MCF 10A (cell line): ENCODE measurements at regions not wholly inside any gene's neighbourhood (a gene's known extent, or its start where the extent isn't known, plus 50 kb on each side); places are given as distances from the start of the nearest gene placed in this dataset.
"Not testable (repeated sequence)": the region's sequence is repeated elsewhere in the genome, so short reads cannot be mapped to it uniquely, and the experiment has no call there.

ENCODE experiments used
- BruUV-seq: library from RNA; stranded (reverse); fragments of 400-500 nt; replicated peaks from 2 replicates; lab custom pipeline; 2021; lab: Mats Ljungman, UMichigan
- CTCF ChIA-PET: fragments of 300-600 bp; sonication (Branson Sonifier 250); formaldehyde crosslinking; extraction: SDS; loops from one replicate; lab custom pipeline; 2021; ENCODE audit warnings: antibody characterized with exemption, inconsistent platforms; lab: Yijun Ruan, JAX
- POLR2A ChIA-PET: fragments of 300-600, 350-650 bp; sonication (Branson Sonifier 250); formaldehyde crosslinking; extraction: SDS; loops from one replicate; lab custom pipeline; 2020; ENCODE audit warnings: antibody characterized with exemption, inconsistent platforms; lab: Yijun Ruan, JAX
- DNase-seq: peaks from one replicate; pipeline ENCODE4 v3.0.0-alpha.2; 2018; ENCODE audit not compliant: unreplicated experiment
- H3K27ac Mint-ChIP-seq: one replicate; pipeline ENCODE4 v1.8.0; 2022; ENCODE audit warnings: mild to moderate bottlenecking, low read depth, mixed read lengths; ENCODE audit not compliant: unreplicated experiment
- H3K27me3 Mint-ChIP-seq: one replicate; pipeline ENCODE4 v1.8.0; 2022; ENCODE audit warnings: mixed read lengths; ENCODE audit not compliant: insufficient read depth, unreplicated experiment
- H3K36me3 Mint-ChIP-seq: one replicate; pipeline ENCODE4 v1.8.0; 2022; ENCODE audit warnings: mild to moderate bottlenecking, moderate library complexity, mixed read lengths; ENCODE audit not compliant: insufficient read depth, unreplicated experiment
- H3K4me1 Mint-ChIP-seq: one replicate; pipeline ENCODE4 v1.8.0; 2022; ENCODE audit warnings: mixed read lengths; ENCODE audit not compliant: insufficient read depth, unreplicated experiment
- H3K4me3 Mint-ChIP-seq: one replicate; pipeline ENCODE4 v1.8.0; 2022; ENCODE audit warnings: mild to moderate bottlenecking, moderate library complexity, mixed read lengths; ENCODE audit not compliant: unreplicated experiment
- H3K9me3 Mint-ChIP-seq: one replicate; pipeline ENCODE4 v1.8.0; 2022; ENCODE audit warnings: mixed read lengths; ENCODE audit not compliant: unreplicated experiment
- intact Hi-C: fragments of 100-400 bp; cut with micrococcal nuclease; formaldehyde crosslinking; loops from 2 replicates; pipeline ENCODE4 v1.14.1; 2022

DNA sequence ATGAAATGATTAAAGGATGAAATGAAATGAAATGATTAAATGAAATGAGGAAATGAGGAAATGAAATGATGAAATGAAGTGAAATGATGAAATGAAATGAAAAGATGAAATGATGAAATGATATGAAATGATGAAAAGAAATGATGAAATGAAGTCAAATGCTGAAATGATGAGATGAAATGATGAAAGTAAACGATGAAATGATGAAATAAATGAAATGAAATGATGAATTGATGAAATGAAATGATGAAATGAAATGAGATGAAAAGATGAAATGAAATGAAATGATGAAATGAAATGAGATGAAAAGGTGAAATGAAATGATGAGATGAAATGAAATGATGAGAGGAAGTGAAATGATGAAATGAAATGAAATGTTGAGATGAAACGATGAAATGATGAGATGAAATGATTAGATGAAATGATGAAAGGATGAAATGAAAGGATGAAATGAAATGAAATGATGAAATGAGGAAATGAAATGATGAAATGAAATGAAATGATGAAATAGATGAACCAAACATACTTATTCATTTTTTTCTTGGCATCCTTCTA, 327.2 kb upstream of the WSB1 start:
- H3K27me3 Mint-ChIP-seq, CTCF ChIA-PET, POLR2A ChIA-PET, H3K27ac Mint-ChIP-seq, H3K4me3 Mint-ChIP-seq, H3K9me3 Mint-ChIP-seq, H3K4me1 Mint-ChIP-seq, H3K36me3 Mint-ChIP-seq, DNase-seq, BruUV-seq, intact Hi-C loops: not testable (repeated sequence)

- BruUV-seq, CTCF ChIA-PET, H3K27ac Mint-ChIP-seq, H3K27me3 Mint-ChIP-seq, POLR2A ChIA-PET, H3K4me3 Mint-ChIP-seq, H3K4me1 Mint-ChIP-seq, DNase-seq, intact Hi-C loops, H3K36me3 Mint-ChIP-seq: not testable (repeated sequence)
- peaks cover 22% of the 10 kb centered on the region for H3K9me3 Mint-ChIP-seq
These were observed 312.0 kb upstream of the WSB1 start for GRCh38 chr17:26981845-26982425.

DNA sequence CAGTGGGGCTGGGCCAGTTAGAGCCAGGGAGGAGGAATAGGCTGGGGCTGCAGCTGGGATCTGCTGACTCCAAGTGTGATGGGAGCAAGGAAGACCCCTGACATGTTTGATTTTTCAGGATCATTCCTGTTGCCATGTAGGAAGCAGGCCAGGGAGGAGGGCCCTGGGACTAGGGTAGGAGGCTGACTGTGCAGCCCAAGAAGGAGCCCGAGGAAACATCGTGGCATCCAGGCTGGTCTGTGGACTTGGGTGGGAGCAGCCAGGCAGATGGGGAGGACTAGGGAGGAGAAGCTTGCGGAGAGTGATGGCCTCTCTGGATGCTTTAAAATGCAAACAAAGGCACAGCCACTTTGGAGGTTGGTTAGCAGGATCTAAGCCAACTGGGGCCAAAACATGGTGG, 311.4 kb upstream of the WSB1 start:
- H3K27ac Mint-ChIP-seq, H3K4me3 Mint-ChIP-seq, POLR2A ChIA-PET, H3K36me3 Mint-ChIP-seq, H3K27me3 Mint-ChIP-seq, intact Hi-C loops, H3K4me1 Mint-ChIP-seq, DNase-seq, BruUV-seq, CTCF ChIA-PET: not testable (repeated sequence)
- peaks cover 24% of the 10 kb centered on the region for H3K9me3 Mint-ChIP-seq

GRCh38 chr17:26987851-26988250, 306.1 kb upstream of the WSB1 start:
- H3K27me3 Mint-ChIP-seq, H3K36me3 Mint-ChIP-seq, intact Hi-C loops, POLR2A ChIA-PET, BruUV-seq, H3K4me1 Mint-ChIP-seq, H3K27ac Mint-ChIP-seq, H3K4me3 Mint-ChIP-seq, DNase-seq, CTCF ChIA-PET: not testable (repeated sequence)
- H3K9me3 Mint-ChIP-seq: peaks cover 29% of the 10 kb centered on the region

- BruUV-seq, H3K27ac Mint-ChIP-seq, CTCF ChIA-PET, POLR2A ChIA-PET, H3K4me1 Mint-ChIP-seq, DNase-seq, H3K9me3 Mint-ChIP-seq, H3K27me3 Mint-ChIP-seq, H3K36me3 Mint-ChIP-seq, intact Hi-C loops, H3K4me3 Mint-ChIP-seq: not testable (repeated sequence)
These were observed 299.3 kb upstream of the WSB1 start for GRCh38 chr17:26994648-26995047.

DNA sequence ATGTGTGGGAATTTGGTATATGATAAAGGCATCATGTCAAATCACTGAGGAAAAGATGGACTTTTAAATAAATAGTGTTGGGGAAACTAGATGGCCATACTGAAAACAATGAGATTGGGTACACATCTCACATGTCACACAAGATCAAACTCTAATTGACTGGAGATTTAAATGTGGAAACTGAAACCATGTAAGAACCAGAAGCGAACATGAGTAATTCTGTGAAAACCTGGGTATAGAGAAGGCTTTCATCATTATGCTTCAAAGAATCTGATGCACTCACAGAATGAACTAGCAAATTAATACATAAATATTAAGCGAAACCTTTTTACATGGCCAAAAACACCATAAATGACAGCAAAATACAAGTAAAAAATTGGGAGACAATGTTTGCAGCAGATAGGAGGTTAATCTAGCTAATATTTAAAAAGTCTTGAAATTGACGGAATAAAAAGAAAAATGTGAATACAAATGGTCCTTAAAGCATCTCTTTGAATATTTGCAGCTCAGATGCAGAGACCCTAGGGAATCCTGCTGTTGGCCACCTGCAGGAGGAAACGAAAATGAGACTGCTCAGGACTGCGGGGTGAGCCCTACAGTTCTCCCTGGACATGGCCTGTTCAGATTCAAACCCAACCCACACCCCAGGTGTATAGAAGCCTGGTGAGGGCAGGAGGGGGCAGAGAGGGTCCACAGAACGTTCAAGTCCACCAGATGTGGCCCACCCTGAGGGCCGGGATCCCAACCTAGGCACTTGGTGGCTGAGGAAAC, 297.6 kb upstream of the WSB1 start:
- BruUV-seq, H3K9me3 Mint-ChIP-seq, H3K36me3 Mint-ChIP-seq, H3K27ac Mint-ChIP-seq, H3K4me1 Mint-ChIP-seq, DNase-seq, H3K4me3 Mint-ChIP-seq, POLR2A ChIA-PET, intact Hi-C loops, CTCF ChIA-PET, H3K27me3 Mint-ChIP-seq: not testable (repeated sequence)

- H3K27me3 Mint-ChIP-seq, BruUV-seq, DNase-seq, CTCF ChIA-PET, H3K27ac Mint-ChIP-seq, H3K4me1 Mint-ChIP-seq, H3K9me3 Mint-ChIP-seq, POLR2A ChIA-PET, H3K36me3 Mint-ChIP-seq, intact Hi-C loops, H3K4me3 Mint-ChIP-seq: not testable (repeated sequence)
These were observed 286.0 kb upstream of the WSB1 start for GRCh38 chr17:27007734-27008531.
